ENCODE measurements at regions not wholly inside any gene's neighbourhood (a gene's known extent, or its start where the extent isn't known, plus 50 kb on each side); places are given as distances from the start of the nearest gene placed in this dataset.
"Not testable (repeated sequence)": the region's sequence is repeated elsewhere in the genome, so short reads cannot be mapped to it uniquely, and the experiment has no call there.

- DNase-seq (ENCODE audit: insufficient read length, low spot score) (no peak), FAIRE-seq (no peak)
- no peak for TF ChIP-seq CTCF (IDR thresholded peaks at IDR 0.05; ENCODE audit: insufficient read depth, missing control alignments)
Measured at GRCh38 chr14:81766321-81766915, 232.8 kb upstream of the SEL1L start.

GRCh38 chr14:81767266-81767995 lies 233.8 kb upstream of the SEL1L start:
- FAIRE-seq = no peak
- DNase-seq (ENCODE audit: insufficient read length, low spot score) = no peak
- no peak for TF ChIP-seq CTCF (IDR thresholded peaks at IDR 0.05; ENCODE audit: insufficient read depth, missing control alignments)

GRCh38 chr14:81771651-81772275 lies 238.1 kb upstream of the SEL1L start:
- FAIRE-seq = no peak
- no peak for DNase-seq (ENCODE audit: insufficient read length, low spot score)
- TF ChIP-seq CTCF (IDR thresholded peaks at IDR 0.05; ENCODE audit: insufficient read depth, missing control alignments) = no peak

- FAIRE-seq = no peak
- DNase-seq (ENCODE audit: insufficient read length, low spot score) = no peak
- TF ChIP-seq CTCF (IDR thresholded peaks at IDR 0.05; ENCODE audit: insufficient read depth, missing control alignments) = no peak
Measured at GRCh38 chr14:81772381-81772780, 238.7 kb upstream of the SEL1L start.

GRCh38 chr14:81776531-81776930 lies 242.9 kb upstream of the SEL1L start:
- TF ChIP-seq CTCF (IDR thresholded peaks at IDR 0.05; ENCODE audit: insufficient read depth, missing control alignments) = no peak
- no peak for DNase-seq (ENCODE audit: insufficient read length, low spot score)

GRCh38 chr14:81781798-81782197 lies 248.1 kb upstream of the SEL1L start:
- not testable (repeated sequence) for FAIRE-seq

More at GRCh38 chr14:81776531-81776930, 242.9 kb upstream of the SEL1L start:
- no peak for FAIRE-seq

GRCh38 chr14:81784084-81784483 lies 250.4 kb upstream of the SEL1L start:
- DNase-seq (ENCODE audit: insufficient read length, low spot score) (no peak), FAIRE-seq (no peak)
- TF ChIP-seq CTCF (IDR thresholded peaks at IDR 0.05; ENCODE audit: insufficient read depth, missing control alignments) = no peak

More at GRCh38 chr14:81781798-81782197, 248.1 kb upstream of the SEL1L start:
- DNase-seq (ENCODE audit: insufficient read length, low spot score) = not testable (repeated sequence)
